Panc1 (cell line): ENCODE measurements at regions not wholly inside any gene's neighbourhood (a gene's known extent, or its start where the extent isn't known, plus 50 kb on each side); places are given as distances from the start of the nearest gene placed in this dataset.

Experiments used
- ATAC-seq: fragments of 200-7000 bp; cut with Tn5 transposase; 2 replicates; pipeline ENCODE4 v1.9.1; 2020; ENCODE audit warnings: mild to moderate bottlenecking, moderate library complexity
- BruUV-seq: library from RNA; stranded (reverse); fragments of 400-500 nt; replicated peaks from 2 replicates; lab custom pipeline; 2021; lab: Mats Ljungman, UMichigan
- CTCF ChIA-PET: fragments of 300-600 bp; sonication (Branson Sonifier 250); formaldehyde crosslinking; loops from one replicate; lab custom pipeline; 2022; ENCODE audit warnings: antibody characterized with exemption; lab: Charles Lee
- POLR2A ChIA-PET: fragments of 300-600 bp; sonication (Branson Sonifier 250); formaldehyde crosslinking; loops from one replicate; lab custom pipeline; 2022; ENCODE audit warnings: antibody characterized with exemption; lab: Charles Lee
- DNase-seq: peaks from one replicate; pipeline ENCODE4 v3.0.0-alpha.2; 2010; ENCODE audit warnings: low read depth, low spot score
- H3K27ac ChIP-seq: 2 replicates; pipeline ENCODE4 v1.5.1; 2011; ENCODE audit warnings: mild to moderate bottlenecking, low read length, inconsistent platforms
- H3K27me3 ChIP-seq: fragments of 200-500 bp; sonication (Bioruptor generic); 2 replicates; pipeline ENCODE4 v1.6.0; 2014; ENCODE audit warnings: low read length, inconsistent platforms; ENCODE audit not compliant: control insufficient read depth, insufficient read depth
- H3K36me3 ChIP-seq: fragments of 200-500 bp; sonication (Bioruptor generic); 2 replicates; pipeline ENCODE4 v1.5.1; 2014; ENCODE audit warnings: inconsistent platforms, mild to moderate bottlenecking, low read length, moderate library complexity; ENCODE audit not compliant: control insufficient read depth, insufficient read depth
- H3K4me1 ChIP-seq: 2 replicates; pipeline ENCODE4 v1.5.1; 2011; ENCODE audit warnings: inconsistent platforms, mild to moderate bottlenecking, low read length, moderate library complexity; ENCODE audit not compliant: control insufficient read depth, insufficient read depth
- H3K4me3 ChIP-seq, 2 experiments: 2 replicates each; pipeline ENCODE4 v1.5.1; 2011 to 2012; ENCODE audit warnings: low read depth in 2 of 2, low read length in 2 of 2, mild to moderate bottlenecking in 2 of 2, inconsistent platforms in 1 of 2, moderate library complexity in 1 of 2
- H3K9me3 ChIP-seq: fragments of 200-500 bp; sonication (Bioruptor generic); 2 replicates; pipeline ENCODE4 v1.5.1; 2014; ENCODE audit warnings: low read depth, mild to moderate bottlenecking, inconsistent platforms, low read length, moderate library complexity; ENCODE audit not compliant: control insufficient read depth, insufficient read depth
- POLR2AphosphoS5 ChIP-seq: IDR thresholded peaks from 2 replicates; pipeline ENCODE4 v1.6.1; 2012; ENCODE audit warnings: mild to moderate bottlenecking, low read depth, low read length, moderate library complexity
- SIN3A ChIP-seq: IDR thresholded peaks from 2 replicates; pipeline ENCODE4 v1.6.1; 2012; ENCODE audit warnings: low read depth, mild to moderate bottlenecking, low read length, moderate library complexity, borderline replicate concordance; ENCODE audit not compliant: insufficient read depth
- TCF7L2 ChIP-seq: IDR thresholded peaks from 2 replicates; pipeline ENCODE4 v1.6.1; 2011; ENCODE audit warnings: mild to moderate bottlenecking, low read depth, low read length, inconsistent platforms
- in situ Hi-C: cut with HindIII; loops from 2 replicates; pipeline ENCODE4 v1.10.0; 2016; ENCODE audit warnings: low sequenced_read_pairs, low pct_unique_long_range_greater_than_20kb
- intact Hi-C: fragments of 100-400 bp; cut with micrococcal nuclease; formaldehyde crosslinking; loops from one replicate; pipeline ENCODE4 v1.10.0; 2022; ENCODE audit not compliant: unreplicated experiment
- TF ChIP-seq, protein P1 (sequence below), 2 experiments: IDR thresholded peaks; 2 replicates each; pipeline ENCODE4 v1.6.1; 2011 to 2012; ENCODE audit warnings: low read depth in 2 of 2, control low read depth in 1 of 2, low read length in 1 of 2, mild to moderate bottlenecking in 1 of 2, moderate library complexity in 1 of 2; ENCODE audit not compliant: insufficient read depth in 1 of 2
- TF ChIP-seq, protein P2 (sequence below): fragments of 450-650 bp; IDR thresholded peaks from 2 replicates; pipeline ENCODE4 v1.5.1; 2017; ENCODE audit warnings: mild to moderate bottlenecking

DNA sequence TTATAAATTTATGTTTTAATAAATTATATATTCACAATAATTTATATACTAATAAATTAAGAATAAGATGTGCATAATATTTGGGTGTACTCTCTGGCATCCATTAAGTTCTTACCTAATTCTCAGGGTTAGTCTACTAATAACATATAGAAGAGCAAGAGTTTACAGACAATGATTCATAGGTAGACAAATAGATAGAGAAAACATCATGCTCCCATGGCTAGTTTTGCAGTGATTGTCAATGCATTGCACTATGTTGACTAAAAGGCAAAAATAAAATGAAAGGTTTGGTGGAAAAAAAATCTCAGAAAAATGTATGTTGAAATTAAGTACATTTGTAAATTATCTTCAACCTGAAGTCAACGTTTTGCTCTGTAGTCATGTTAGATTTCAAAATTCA is 606.0 kb downstream of the KCTD8 start:
- no TSS peak for BruUV-seq
- Histone ChIP-seq H3K27ac (no peak overlapping the region), H3K4me3 (no peak overlapping the region), H3K4me1 (no peaks in the 10 kb centered on the region), H3K36me3 (no peaks in the 10 kb centered on the region), H3K27me3 (no peaks in the 10 kb centered on the region), H3K9me3 (no peaks in the 10 kb centered on the region)
- DNase-seq (no peak), ATAC-seq (no peak)
- POLR2A ChIA-PET, result no interaction called here
- CTCF ChIA-PET, result no interaction called here
- intact Hi-C loops (no loop called here), in situ Hi-C loops (no loop called here)
- TF ChIP-seq SIN3A (no peak), TCF7L2 (no peak), POLR2AphosphoS5 (no peak)
- TF ChIP-seq, protein P1, sequence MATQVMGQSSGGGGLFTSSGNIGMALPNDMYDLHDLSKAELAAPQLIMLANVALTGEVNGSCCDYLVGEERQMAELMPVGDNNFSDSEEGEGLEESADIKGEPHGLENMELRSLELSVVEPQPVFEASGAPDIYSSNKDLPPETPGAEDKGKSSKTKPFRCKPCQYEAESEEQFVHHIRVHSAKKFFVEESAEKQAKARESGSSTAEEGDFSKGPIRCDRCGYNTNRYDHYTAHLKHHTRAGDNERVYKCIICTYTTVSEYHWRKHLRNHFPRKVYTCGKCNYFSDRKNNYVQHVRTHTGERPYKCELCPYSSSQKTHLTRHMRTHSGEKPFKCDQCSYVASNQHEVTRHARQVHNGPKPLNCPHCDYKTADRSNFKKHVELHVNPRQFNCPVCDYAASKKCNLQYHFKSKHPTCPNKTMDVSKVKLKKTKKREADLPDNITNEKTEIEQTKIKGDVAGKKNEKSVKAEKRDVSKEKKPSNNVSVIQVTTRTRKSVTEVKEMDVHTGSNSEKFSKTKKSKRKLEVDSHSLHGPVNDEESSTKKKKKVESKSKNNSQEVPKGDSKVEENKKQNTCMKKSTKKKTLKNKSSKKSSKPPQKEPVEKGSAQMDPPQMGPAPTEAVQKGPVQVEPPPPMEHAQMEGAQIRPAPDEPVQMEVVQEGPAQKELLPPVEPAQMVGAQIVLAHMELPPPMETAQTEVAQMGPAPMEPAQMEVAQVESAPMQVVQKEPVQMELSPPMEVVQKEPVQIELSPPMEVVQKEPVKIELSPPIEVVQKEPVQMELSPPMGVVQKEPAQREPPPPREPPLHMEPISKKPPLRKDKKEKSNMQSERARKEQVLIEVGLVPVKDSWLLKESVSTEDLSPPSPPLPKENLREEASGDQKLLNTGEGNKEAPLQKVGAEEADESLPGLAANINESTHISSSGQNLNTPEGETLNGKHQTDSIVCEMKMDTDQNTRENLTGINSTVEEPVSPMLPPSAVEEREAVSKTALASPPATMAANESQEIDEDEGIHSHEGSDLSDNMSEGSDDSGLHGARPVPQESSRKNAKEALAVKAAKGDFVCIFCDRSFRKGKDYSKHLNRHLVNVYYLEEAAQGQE (IDR thresholded peaks at IDR 0.05; ENCODE audit: insufficient read depth in 1 of 2, low read depth in 2 of 2, low read length in 1 of 2), result no peak
- TF ChIP-seq, protein P2, sequence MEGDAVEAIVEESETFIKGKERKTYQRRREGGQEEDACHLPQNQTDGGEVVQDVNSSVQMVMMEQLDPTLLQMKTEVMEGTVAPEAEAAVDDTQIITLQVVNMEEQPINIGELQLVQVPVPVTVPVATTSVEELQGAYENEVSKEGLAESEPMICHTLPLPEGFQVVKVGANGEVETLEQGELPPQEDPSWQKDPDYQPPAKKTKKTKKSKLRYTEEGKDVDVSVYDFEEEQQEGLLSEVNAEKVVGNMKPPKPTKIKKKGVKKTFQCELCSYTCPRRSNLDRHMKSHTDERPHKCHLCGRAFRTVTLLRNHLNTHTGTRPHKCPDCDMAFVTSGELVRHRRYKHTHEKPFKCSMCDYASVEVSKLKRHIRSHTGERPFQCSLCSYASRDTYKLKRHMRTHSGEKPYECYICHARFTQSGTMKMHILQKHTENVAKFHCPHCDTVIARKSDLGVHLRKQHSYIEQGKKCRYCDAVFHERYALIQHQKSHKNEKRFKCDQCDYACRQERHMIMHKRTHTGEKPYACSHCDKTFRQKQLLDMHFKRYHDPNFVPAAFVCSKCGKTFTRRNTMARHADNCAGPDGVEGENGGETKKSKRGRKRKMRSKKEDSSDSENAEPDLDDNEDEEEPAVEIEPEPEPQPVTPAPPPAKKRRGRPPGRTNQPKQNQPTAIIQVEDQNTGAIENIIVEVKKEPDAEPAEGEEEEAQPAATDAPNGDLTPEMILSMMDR, result no peak

GRCh38 chr4:43843501-43843900 is 605.1 kb downstream of the KCTD8 start:
- Histone ChIP-seq H3K4me1 (no peaks in the 10 kb centered on the region), H3K27ac (no peak overlapping the region), H3K27me3 (no peaks in the 10 kb centered on the region), H3K9me3 (no peaks in the 10 kb centered on the region), H3K36me3 (no peaks in the 10 kb centered on the region), H3K4me3 (no peak overlapping the region)
- no peak for TF ChIP-seq TCF7L2
- TF ChIP-seq, protein P2, result no peak
- no peak for TF ChIP-seq POLR2AphosphoS5
- no peak for TF ChIP-seq SIN3A
- TF ChIP-seq, protein P1 (IDR thresholded peaks at IDR 0.05; ENCODE audit: insufficient read depth in 1 of 2, low read depth in 2 of 2, low read length in 1 of 2), result no peak
- POLR2A ChIA-PET, result no interaction called here
- CTCF ChIA-PET, result no interaction called here
- ATAC-seq (no peak), DNase-seq (no peak)
- no TSS peak for BruUV-seq
- in situ Hi-C loops (no loop called here), intact Hi-C loops (no loop called here)
